Heart left ventricle (tissue), 13 donors: ENCODE measurements at regions not wholly inside any gene's neighbourhood (a gene's known extent, or its start where the extent isn't known, plus 50 kb on each side); places are given as distances from the start of the nearest gene placed in this dataset.

ENCODE experiments used
- CTCF ChIP-seq, 12 donors: fragments of 200-600 bp; sonication (generic) in 4 of 12; IDR thresholded peaks; one replicate each; pipeline versions ENCODE4 v1.5.0 to v1.8.0; 2018 to 2022; ENCODE audit warnings: antibody characterized with exemption in 12 of 12, mild to moderate bottlenecking in 5 of 12
- POLR2A ChIP-seq, 2 donors: fragments of 450-650 bp; IDR thresholded peaks; one replicate each; pipeline ENCODE4 v1.6.1; 2017; ENCODE audit warnings: antibody characterized with exemption in 2 of 2, mild to moderate bottlenecking in 2 of 2, moderate library complexity in 2 of 2
- donor health status: ischemic (EF 13 %, LVEDD 7.1; RV severe dilation, severe dysfunction).
- donor health status: DM: no; HTN: yes; CAD: no.
- donor health status: DM: no; HTN: no; CAD: no.
- donor health status: ischemic (EF 25% LVEDD 6.9; RV normal size, moderate dysfunction).
- donor health status: ischemic (EF 25% LVEDD 5.7; RV mildly dilated, moderate dysfunction).
- donor health status: ischemic (EF 35%, LVEDD 5.7; RV mildly dilated, moderate dysfunction).
- donor health status: nonischemic (EF 11% LVEDD 7.7; RV severe dilation, severe dysfunction).
- donor health status: DM: yes; HTN: yes; CAD: no.
- donor health status: PGD.
- donor health status: ischemic (EF 29% LVEDD 5.4; RV normal size, mild dysfunction).
- donor health status: nonischemic (EF 23%, LVEDD 6.1; RV moderate dilation, normal function).

GRCh38 chr16:82563401-82563800 lies 63.4 kb upstream of the CDH13 start:
- TF ChIP-seq POLR2A (IDR thresholded peaks at IDR 0.05) (no peak), CTCF (IDR thresholded peaks at IDR 0.05) (no peak)
